H1 (cell line): ENCODE measurements at regions not wholly inside any gene's neighbourhood (a gene's known extent, or its start where the extent isn't known, plus 50 kb on each side); places are given as distances from the start of the nearest gene placed in this dataset.

ENCODE experiments used
- BCL11A ChIP-seq, 2 experiments: IDR thresholded peaks; one replicate each; pipeline ENCODE4 v1.6.1; 2011; ENCODE audit warnings: low read depth in 2 of 2, low read length in 2 of 2, mild to moderate bottlenecking in 2 of 2
- BRCA1 ChIP-seq: IDR thresholded peaks from 2 replicates; pipeline ENCODE4 v1.6.1; 2012; ENCODE audit warnings: low read depth, low read length, improper control_type of control experiment
- CBX5 ChIP-seq: fragments of 300-800, 300-1000 bp; sonication (generic); IDR thresholded peaks from 2 replicates; pipeline ENCODE4 v1.7.1; 2016; ENCODE audit warnings: antibody characterized with exemption, low read length, low read depth
- CEBPB ChIP-seq: IDR thresholded peaks from 2 replicates; pipeline ENCODE4 v1.6.1; 2012; ENCODE audit warnings: low read depth, low read length
- CHD1 ChIP-seq: IDR thresholded peaks from 2 replicates; pipeline ENCODE4 v1.6.1; 2012; ENCODE audit warnings: low read depth, low read length, improper control_type of control experiment
- EP300 ChIP-seq, 2 experiments: IDR thresholded peaks; 1 replicate in 1 of 2; 2 replicates in 1 of 2; pipeline ENCODE4 v1.6.1; 2011 to 2012; ENCODE audit warnings: low read depth in 2 of 2, low read length in 2 of 2, mild to moderate bottlenecking in 2 of 2, borderline replicate concordance in 1 of 2, inconsistent platforms in 1 of 2, moderate library complexity in 1 of 2
- JUN ChIP-seq: IDR thresholded peaks from 2 replicates; pipeline ENCODE4 v1.6.1; 2011; ENCODE audit warnings: low read depth, mild to moderate bottlenecking, improper control_type of control experiment, low read length
- POLR2AphosphoS5 ChIP-seq: IDR thresholded peaks from 2 replicates; pipeline ENCODE4 v1.6.1; 2011; ENCODE audit warnings: low read depth, low read length

DNA sequence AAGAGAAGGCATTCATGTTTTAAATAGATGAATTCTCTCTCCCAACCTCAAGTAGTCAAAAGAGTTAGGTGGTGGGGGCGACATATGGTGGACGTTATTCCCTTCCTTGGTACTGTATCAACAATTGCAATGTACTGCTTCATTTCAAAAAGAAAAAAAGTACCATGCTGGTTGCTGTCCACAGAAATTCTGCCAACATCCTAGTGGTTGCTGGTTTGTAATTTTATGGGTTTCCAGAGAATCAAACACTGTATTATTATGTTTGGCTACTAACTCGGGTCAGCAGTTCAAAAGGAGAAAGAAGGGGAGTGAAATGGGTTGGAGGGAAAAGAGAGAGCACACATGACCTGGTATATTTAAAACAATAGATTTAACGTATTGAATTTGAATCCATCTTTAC, 61.1 kb upstream of the KCNJ16 start (continued):
- TF ChIP-seq JUN, result no peak
- no peak for TF ChIP-seq CHD1
- no peak for TF ChIP-seq CBX5
- no peak for TF ChIP-seq BCL11A (IDR thresholded peaks at IDR 0.05; ENCODE audit: low read depth in 2 of 2, low read length in 2 of 2)
- no peak for TF ChIP-seq BRCA1
- no peak for TF ChIP-seq POLR2AphosphoS5
- no peak for TF ChIP-seq EP300 (IDR thresholded peaks at IDR 0.05; ENCODE audit: borderline replicate concordance in 1 of 2, low read depth in 2 of 2, low read length in 2 of 2)
- no peak for TF ChIP-seq CEBPB
